PFSK-1 (cell line): ENCODE measurements at regions not wholly inside any gene's neighbourhood (a gene's known extent, or its start where the extent isn't known, plus 50 kb on each side); places are given as distances from the start of the nearest gene placed in this dataset.

Source experiments
- FOXP2 ChIP-seq: optimal IDR thresholded peaks from 2 replicates; pipeline ENCODE3; 2011; ENCODE audit warnings: borderline replicate concordance, control low read depth, inconsistent platforms; ENCODE audit not compliant: insufficient read depth; ENCODE audit errors: extremely low read length, extremely low read depth
- POLR2AphosphoS5 ChIP-seq: IDR thresholded peaks from 2 replicates; pipeline ENCODE4 v1.6.1; 2012; ENCODE audit warnings: low read depth, mild to moderate bottlenecking, control low read depth, low read length, moderate library complexity
- REST ChIP-seq, 2 experiments: IDR thresholded peaks; 2 replicates each; pipeline versions ENCODE4 v1.6.1 to v1.8.0; 2011 to 2012; ENCODE audit warnings: low read depth in 2 of 2, low read length in 2 of 2, control low read depth in 1 of 2, inconsistent platforms in 1 of 2, mild to moderate bottlenecking in 1 of 2, moderate library complexity in 1 of 2; ENCODE audit not compliant: insufficient read depth in 1 of 2
- SIN3A ChIP-seq: IDR thresholded peaks from 2 replicates; pipeline ENCODE4 v1.6.1; 2012; ENCODE audit warnings: mild to moderate bottlenecking, low read length, moderate library complexity, borderline replicate concordance; ENCODE audit not compliant: insufficient read depth
- TAF1 ChIP-seq: IDR thresholded peaks from 2 replicates; pipeline ENCODE4 v1.6.1; 2012; ENCODE audit warnings: low read length, control low read depth, borderline replicate concordance; ENCODE audit not compliant: insufficient read depth

- TF ChIP-seq POLR2AphosphoS5 (no peak), TAF1 (no peak), SIN3A (no peak), REST (IDR thresholded peaks at IDR 0.05; ENCODE audit: insufficient read depth in 1 of 2, low read depth in 2 of 2, low read length in 2 of 2) (no peak), FOXP2 (no peak)
Measured at GRCh38 chr7:86592185-86592584, 51.5 kb upstream of the GRM3 start.

- TF ChIP-seq TAF1 = no peak
- no peak for TF ChIP-seq REST (IDR thresholded peaks at IDR 0.05; ENCODE audit: insufficient read depth in 1 of 2, low read depth in 2 of 2, low read length in 2 of 2)
- no peak for TF ChIP-seq FOXP2
- no peak for TF ChIP-seq SIN3A
- TF ChIP-seq POLR2AphosphoS5 = no peak
Measured at GRCh38 chr7:86574006-86574405, 69.7 kb upstream of the GRM3 start.

- TF ChIP-seq TAF1 = no peak
- no peak for TF ChIP-seq SIN3A
- no peak for TF ChIP-seq POLR2AphosphoS5
- no peak for TF ChIP-seq REST (IDR thresholded peaks at IDR 0.05; ENCODE audit: insufficient read depth in 1 of 2, low read depth in 2 of 2, low read length in 2 of 2)
- no peak for TF ChIP-seq FOXP2
Measured at GRCh38 chr7:86558680-86559501, 84.8 kb upstream of the GRM3 start.

GRCh38 chr7:86534641-86535040, 109.1 kb upstream of the GRM3 start:
- TF ChIP-seq POLR2AphosphoS5 = no peak
- no peak for TF ChIP-seq SIN3A
- no peak for TF ChIP-seq TAF1

GRCh38 chr7:86504229-86504628, 139.5 kb upstream of the GRM3 start:
- TF ChIP-seq FOXP2 = no peak
- TF ChIP-seq TAF1 = no peak
- no peak for TF ChIP-seq REST (IDR thresholded peaks at IDR 0.05; ENCODE audit: insufficient read depth in 1 of 2, low read depth in 2 of 2, low read length in 2 of 2)
- TF ChIP-seq POLR2AphosphoS5 = no peak
- TF ChIP-seq SIN3A = no peak
